CD4-positive, alpha-beta T cell treated with Interleukin-6 for 4 hours (primary cell): ENCODE measurements at regions not wholly inside any gene's neighbourhood (a gene's known extent, or its start where the extent isn't known, plus 50 kb on each side); places are given as distances from the start of the nearest gene placed in this dataset.
"Not testable (repeated sequence)": the region's sequence is repeated elsewhere in the genome, so short reads cannot be mapped to it uniquely, and the experiment has no call there.

Experiments
- DNase-seq: peaks from one replicate; pipeline ENCODE4 v3.0.0-alpha.2; 2020; ENCODE audit warnings: mixed read lengths

DNA sequence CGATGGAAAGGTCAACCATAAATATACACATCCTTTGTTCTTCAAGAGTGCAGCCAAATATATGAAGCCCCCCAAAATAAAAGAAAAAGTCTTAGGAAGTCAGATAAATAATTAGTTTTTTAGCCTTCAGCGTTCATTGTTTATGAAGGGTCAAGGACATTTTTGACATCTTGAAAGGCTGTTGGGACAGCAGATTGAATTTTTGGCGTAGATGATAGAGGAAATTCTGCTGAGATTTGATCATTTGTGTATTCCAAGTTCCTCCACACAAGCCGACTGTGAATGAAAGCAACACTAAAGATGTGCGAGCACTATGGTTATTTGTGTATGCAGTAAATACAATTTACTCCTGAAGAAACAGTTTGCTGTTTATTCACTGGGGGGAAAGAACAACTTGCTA, 177.8 kb upstream of the PARD3B start:
- no peak for DNase-seq

DNA sequence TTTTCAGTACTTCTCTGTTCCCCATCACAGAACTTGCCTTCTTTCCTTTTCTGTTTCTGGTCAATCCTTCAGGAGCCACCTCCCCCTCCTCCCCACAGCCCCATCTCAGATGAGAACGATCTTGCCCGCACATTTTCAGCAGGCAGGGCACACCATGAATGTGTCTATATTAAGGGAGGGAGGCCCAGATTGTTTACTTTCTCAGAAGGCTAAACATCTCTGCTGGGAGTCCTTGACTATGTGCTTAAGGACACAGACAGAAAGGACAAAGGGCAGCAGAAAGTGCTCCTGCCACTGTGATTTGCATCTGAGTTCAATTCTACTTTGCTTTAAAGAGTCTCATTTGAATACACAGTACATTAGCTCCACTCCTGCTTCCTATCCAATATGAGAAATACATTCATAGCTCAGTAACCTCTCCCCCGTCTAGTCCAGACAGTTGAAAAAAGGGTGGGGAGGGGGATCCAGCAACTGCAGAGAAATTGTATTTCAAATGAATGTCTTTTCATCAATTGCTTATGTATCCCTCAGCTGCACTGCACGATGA, 175.0 kb upstream of the PARD3B start:
- DNase-seq = no peak

GRCh38 chr2:204373942-204374341, 171.3 kb upstream of the PARD3B start:
- DNase-seq = no peak

- DNase-seq = no peak
Measured at GRCh38 chr2:204380141-204380881, 165.0 kb upstream of the PARD3B start.

GRCh38 chr2:204386668-204387067, 158.6 kb upstream of the PARD3B start:
- no peak for DNase-seq

DNA sequence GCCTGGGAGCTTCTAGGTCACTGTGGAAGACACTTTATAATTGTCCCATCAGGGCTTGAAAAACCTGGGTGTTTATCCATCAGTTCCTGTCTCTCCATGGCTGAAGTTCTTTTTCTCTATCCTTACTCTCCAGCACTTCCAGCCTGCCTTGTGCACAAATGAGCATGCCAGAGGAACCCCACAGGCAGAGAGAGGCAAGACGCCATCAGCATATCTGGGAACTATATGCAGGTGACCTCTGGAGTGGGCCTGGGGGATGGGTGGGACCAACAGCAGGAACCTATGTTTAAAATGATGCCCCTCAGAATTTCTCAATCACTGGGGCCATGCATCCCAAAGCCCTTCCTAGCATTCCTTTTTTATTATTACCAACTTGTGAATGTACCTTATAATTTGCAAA, 156.2 kb upstream of the PARD3B start:
- DNase-seq = no peak

GRCh38 chr2:204389856-204390255, 155.4 kb upstream of the PARD3B start:
- no peak for DNase-seq

DNA sequence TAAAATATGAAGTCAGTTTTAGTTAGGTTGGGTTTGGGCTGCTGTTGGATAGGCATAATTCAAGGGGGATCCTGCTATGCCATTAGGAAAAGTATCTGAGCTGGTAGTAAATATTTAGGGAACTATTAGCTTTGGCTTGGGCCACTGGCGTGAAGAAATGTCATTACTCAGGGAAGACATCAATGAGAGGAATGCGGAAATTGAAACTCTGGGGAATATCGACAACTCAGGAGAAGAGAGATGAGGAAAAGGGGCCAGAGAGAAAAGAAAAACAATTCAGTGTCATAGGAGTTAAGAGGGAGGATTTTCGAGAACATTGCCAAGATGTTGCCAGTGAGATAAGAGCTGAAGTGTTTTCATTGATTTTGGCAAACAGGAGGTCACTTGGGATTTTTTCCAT, 149.7 kb upstream of the PARD3B start:
- no peak for DNase-seq

DNA sequence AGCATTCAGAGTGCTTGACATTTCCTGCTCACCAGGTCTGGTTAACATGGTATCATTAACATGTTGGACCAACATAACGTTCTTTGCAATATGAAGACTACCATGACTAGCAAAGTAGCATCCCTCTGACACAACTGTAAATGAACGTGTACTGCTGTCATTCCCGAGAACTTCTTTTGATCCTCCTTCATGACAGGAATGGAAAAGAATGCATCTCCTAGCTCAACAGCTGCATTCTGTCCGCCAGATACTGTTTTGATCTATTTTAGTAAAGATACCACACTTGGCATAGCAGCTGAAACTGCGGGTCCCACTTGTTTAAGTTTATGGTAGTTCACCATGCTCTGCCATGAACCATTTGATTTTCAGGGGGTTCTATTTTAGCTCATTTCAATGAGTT, 144.2 kb upstream of the PARD3B start:
- DNase-seq = no peak

GRCh38 chr2:204407204-204408014, 137.9 kb upstream of the PARD3B start:
- DNase-seq = no peak

GRCh38 chr2:204412782-204413181, 132.5 kb upstream of the PARD3B start:
- not testable (repeated sequence) for DNase-seq

- DNase-seq = no peak
Measured at GRCh38 chr2:204415406-204416181, 129.7 kb upstream of the PARD3B start.

GRCh38 chr2:204416236-204416635, 129.0 kb upstream of the PARD3B start:
- DNase-seq = no peak

DNA sequence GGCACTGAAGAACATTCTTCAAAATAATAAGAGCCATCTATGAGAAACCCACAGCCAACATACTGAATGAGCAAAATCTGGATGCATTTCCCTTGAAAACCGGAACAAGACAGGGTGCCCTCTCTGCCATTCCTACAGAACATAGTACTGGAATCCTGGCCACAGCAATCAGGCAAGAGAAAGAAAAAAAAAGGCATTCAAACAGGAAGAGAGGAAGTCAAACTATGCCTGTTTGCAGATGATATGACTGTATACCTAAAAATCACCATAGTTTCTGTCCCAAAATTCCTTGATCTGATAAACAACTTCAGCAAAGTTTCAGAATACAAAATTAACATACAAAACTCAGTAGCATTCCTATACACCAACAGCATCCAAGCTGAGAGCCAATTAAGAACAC, 119.5 kb upstream of the PARD3B start:
- DNase-seq = no peak

GRCh38 chr2:204428675-204429074, 116.6 kb upstream of the PARD3B start:
- DNase-seq = no peak

DNA sequence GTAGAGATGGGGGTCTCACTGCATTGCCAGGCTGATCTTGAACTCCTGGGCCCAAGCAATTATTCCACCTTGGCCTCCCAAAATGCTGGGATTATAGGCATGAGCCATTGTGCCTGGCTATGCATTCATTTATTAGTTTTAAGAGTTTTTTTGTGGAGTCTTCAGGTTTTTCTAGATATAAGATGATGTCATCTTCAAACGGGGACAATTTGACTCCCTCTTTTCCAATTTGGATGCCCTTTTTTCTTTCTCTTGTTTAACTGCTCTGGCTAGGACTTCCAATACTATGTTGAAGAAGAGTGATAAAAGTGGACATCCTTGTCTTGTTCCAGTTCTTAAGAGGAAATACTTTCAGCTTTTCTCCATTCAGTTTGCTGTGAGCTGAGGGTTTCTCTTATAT, 113.7 kb upstream of the PARD3B start:
- no peak for DNase-seq

DNA sequence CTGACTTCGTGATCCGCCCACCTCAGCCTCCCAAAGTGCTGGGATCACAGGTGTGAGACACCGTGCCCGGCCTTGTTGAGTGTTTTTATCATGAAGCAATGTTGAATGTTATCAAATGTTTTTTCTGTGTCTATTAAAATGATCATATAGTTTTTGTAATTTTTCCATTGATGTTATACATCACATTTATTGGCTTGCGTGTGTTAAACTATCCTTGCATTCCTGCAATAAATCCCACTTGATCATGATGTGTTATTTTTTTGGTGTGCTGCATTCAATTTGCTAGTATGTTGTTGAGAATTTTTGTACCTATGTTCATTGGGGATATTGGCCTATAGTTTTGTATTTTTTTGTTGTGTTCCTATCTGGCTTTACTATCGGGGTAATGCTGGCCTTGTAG, 113.1 kb upstream of the PARD3B start:
- no peak for DNase-seq

DNA sequence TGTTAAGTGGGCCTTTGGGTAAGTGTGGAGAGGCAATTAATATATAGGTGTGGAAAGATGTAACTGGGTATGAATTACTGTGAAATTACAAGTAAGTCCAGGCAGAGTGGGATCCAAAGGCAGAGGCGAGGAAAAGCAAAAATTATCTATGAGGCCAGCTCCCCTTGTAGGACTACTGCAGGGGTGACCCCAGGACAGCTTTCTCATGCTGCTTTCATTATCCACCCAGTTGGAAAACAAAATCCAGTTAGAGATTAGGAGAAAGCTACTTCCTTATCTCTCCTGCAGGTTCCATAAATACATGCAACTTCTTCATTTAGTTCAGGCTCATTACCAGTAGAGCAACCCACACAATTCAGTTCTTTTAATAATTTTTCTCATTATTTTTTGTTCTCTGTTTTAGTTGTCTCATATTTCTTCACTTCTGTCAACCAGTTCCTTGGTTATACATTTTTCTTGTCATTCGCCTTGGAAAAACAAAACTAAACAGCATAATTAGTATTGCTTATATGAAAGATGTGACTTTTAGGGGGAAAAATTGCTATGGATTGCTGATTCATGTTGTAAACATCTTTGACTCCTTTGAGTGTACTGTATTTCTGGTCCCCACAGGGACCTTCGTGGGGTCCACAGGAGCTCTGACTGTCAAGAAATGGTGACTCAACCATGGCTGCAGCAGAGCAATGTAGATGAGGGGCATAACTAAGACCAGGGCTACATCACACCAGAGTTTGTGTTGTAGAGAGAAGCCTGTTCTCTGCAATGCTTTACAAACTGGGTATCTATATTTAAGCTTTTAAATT, 110.4 kb upstream of the PARD3B start:
- DNase-seq = no peak

DNA sequence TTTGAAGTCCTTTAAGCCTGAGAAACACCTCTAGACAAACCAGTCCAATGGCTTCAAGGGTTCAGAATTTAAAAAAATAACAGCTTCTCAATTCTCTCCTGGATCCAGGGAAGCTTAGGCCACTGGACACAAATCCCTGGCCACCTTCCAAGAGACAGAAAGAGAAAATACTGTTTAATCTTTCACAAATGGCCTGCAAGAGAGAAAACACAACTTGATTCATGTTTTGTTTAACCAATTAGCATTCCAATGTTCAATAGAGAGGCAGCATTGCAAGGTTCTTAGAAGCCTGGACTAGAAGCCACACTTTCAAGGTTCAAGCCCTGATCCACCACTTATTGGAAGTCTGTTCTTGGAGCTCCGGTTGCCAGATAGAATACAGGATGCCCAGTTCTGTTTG, 109.0 kb upstream of the PARD3B start:
- DNase-seq = no peak

- DNase-seq = no peak
Measured at GRCh38 chr2:204437408-204437807, 107.9 kb upstream of the PARD3B start.

GRCh38 chr2:204437815-204438756, 107.2 kb upstream of the PARD3B start:
- DNase-seq = no peak
